Prostate gland (tissue), 2 donors: ENCODE measurements at regions not wholly inside any gene's neighbourhood (a gene's known extent, or its start where the extent isn't known, plus 50 kb on each side); places are given as distances from the start of the nearest gene placed in this dataset.
A peak's percentile ranks its signal among the peaks of the same experiment; 100 is the strongest.

Experiments
- DNase-seq: peaks from one replicate; pipeline ENCODE4 v3.0.0-alpha.2; 2019; ENCODE audit warnings: low spot score
- H3K27ac ChIP-seq, 2 donors: fragments of 200-600 bp; sonication (generic); 2 replicates each; pipeline ENCODE4 v1.5.1; 2017 to 2019
- H3K27me3 ChIP-seq: fragments of 200-600 bp; sonication (generic); replicated peaks from 2 replicates; pipeline ENCODE4 v1.5.1; 2019; ENCODE audit not compliant: insufficient read depth
- H3K36me3 ChIP-seq, 2 donors: fragments of 200-600 bp; sonication (generic); 1 replicate in 1 of 2; 2 replicates in 1 of 2; pipeline versions ENCODE4 v1.5.1 to v1.8.1; 2017 to 2019
- H3K4me1 ChIP-seq: fragments of 200-600 bp; sonication (generic); replicated peaks from 2 replicates; pipeline ENCODE4 v1.5.1; 2019
- H3K4me3 ChIP-seq, 2 donors: fragments of 200-600 bp; sonication (generic); 2 replicates each; pipeline ENCODE4 v1.5.1; 2017 to 2019
- H3K9me3 ChIP-seq: fragments of 200-600 bp; sonication (generic); 2 replicates; pipeline ENCODE4 v1.5.1; 2017
- CTCF ChIP-seq, 4 experiments: fragments of 200-600 bp in 2 of 4; fragments of 450-650 bp in 2 of 4; sonication (generic) in 2 of 4; IDR thresholded peaks; 1 replicate in 3 of 4; 2 replicates in 1 of 4; pipeline ENCODE4 v1.5.1; 2016 to 2019; ENCODE audit warnings: antibody characterized with exemption in 4 of 4, mild to moderate bottlenecking in 2 of 4, moderate library complexity in 2 of 4
- POLR2A ChIP-seq: fragments of 450-650 bp; IDR thresholded peaks from one replicate; pipeline ENCODE4 v1.6.1; 2016; ENCODE audit warnings: antibody characterized with exemption, mild to moderate bottlenecking
- POLR2AphosphoS5 ChIP-seq: sonication (generic); formaldehyde crosslinking; IDR thresholded peaks from one replicate; pipeline ENCODE4 v1.6.1; 2017; ENCODE audit warnings: antibody characterized with exemption
- WGBS: methylation state at CpG from one replicate; pipeline ENCODE4 v1.1.5; 2018; 5-methylcytosine and 5-hydroxymethylcytosine counted together
- intact Hi-C: fragments of 100-400 bp; cut with DNase I; formaldehyde crosslinking; loops from one replicate; pipeline ENCODE4 v1.14.2; 2022

GRCh38 chr6:19432966-19433498 is 404.1 kb upstream of the ID4 start:
- intact Hi-C loops = no loop called here
- TF ChIP-seq POLR2AphosphoS5 = peak; percentile 14
- no peak for TF ChIP-seq POLR2A
- TF ChIP-seq CTCF (IDR thresholded peaks at IDR 0.05) = no peak
- DNase-seq = peak; percentile 76
- no peaks in the 10 kb centered on the region for H3K36me3 ChIP-seq
- no peak overlapping the region for H3K27ac ChIP-seq
- no peak overlapping the region for H3K4me3 ChIP-seq
- no peaks in the 10 kb centered on the region for H3K27me3 ChIP-seq
- no peaks in the 10 kb centered on the region for H3K9me3 ChIP-seq
- WGBS = 20% methylated on average over 10 of the region's 10 CpGs
- H3K4me1 ChIP-seq = no peaks in the 10 kb centered on the region

- 69% methylated on average over 2 of the region's 2 CpGs for WGBS
- no peak for TF ChIP-seq CTCF (IDR thresholded peaks at IDR 0.05)
- TF ChIP-seq POLR2A = no peak
- no peak for TF ChIP-seq POLR2AphosphoS5
- H3K27ac ChIP-seq = no peak overlapping the region
- H3K27me3 ChIP-seq = no peaks in the 10 kb centered on the region
- DNase-seq = no peak
- H3K9me3 ChIP-seq = no peaks in the 10 kb centered on the region
- intact Hi-C loops = no loop called here
- no peaks in the 10 kb centered on the region for H3K4me1 ChIP-seq
- H3K36me3 ChIP-seq = no peaks in the 10 kb centered on the region
- no peak overlapping the region for H3K4me3 ChIP-seq
These were observed 403.1 kb upstream of the ID4 start for GRCh38 chr6:19434065-19434464.

- 94% methylated on average over 3 of the region's 3 CpGs for WGBS
- Histone ChIP-seq H3K27ac (no peak overlapping the region), H3K36me3 (no peaks in the 10 kb centered on the region), H3K9me3 (no peaks in the 10 kb centered on the region), H3K27me3 (no peaks in the 10 kb centered on the region), H3K4me3 (no peak overlapping the region), H3K4me1 (no peaks in the 10 kb centered on the region)
- intact Hi-C loops = no loop called here
- no peak for TF ChIP-seq POLR2AphosphoS5
- no peak for TF ChIP-seq CTCF (IDR thresholded peaks at IDR 0.05)
- no peak for TF ChIP-seq POLR2A
- no peak for DNase-seq
These were observed 401.4 kb upstream of the ID4 start for GRCh38 chr6:19435755-19436154.

GRCh38 chr6:19438566-19439353 is 398.4 kb upstream of the ID4 start:
- no peak for DNase-seq
- intact Hi-C loops = no loop called here

More at GRCh38 chr6:19438566-19439353, 398.4 kb upstream of the ID4 start:
- H3K27me3 ChIP-seq = no peaks in the 10 kb centered on the region
- H3K9me3 ChIP-seq = no peaks in the 10 kb centered on the region
- H3K27ac ChIP-seq = no peak overlapping the region
- no peak for TF ChIP-seq POLR2AphosphoS5
- TF ChIP-seq POLR2A = no peak
- no peak for TF ChIP-seq CTCF (IDR thresholded peaks at IDR 0.05)
- WGBS = 71% methylated on average over 8 of the region's 8 CpGs
- no peak overlapping the region for H3K4me3 ChIP-seq
- no peaks in the 10 kb centered on the region for H3K36me3 ChIP-seq
- no peaks in the 10 kb centered on the region for H3K4me1 ChIP-seq
